ENCODE measurements at regions not wholly inside any gene's neighbourhood (a gene's known extent, or its start where the extent isn't known, plus 50 kb on each side); places are given as distances from the start of the nearest gene placed in this dataset.

DNA sequence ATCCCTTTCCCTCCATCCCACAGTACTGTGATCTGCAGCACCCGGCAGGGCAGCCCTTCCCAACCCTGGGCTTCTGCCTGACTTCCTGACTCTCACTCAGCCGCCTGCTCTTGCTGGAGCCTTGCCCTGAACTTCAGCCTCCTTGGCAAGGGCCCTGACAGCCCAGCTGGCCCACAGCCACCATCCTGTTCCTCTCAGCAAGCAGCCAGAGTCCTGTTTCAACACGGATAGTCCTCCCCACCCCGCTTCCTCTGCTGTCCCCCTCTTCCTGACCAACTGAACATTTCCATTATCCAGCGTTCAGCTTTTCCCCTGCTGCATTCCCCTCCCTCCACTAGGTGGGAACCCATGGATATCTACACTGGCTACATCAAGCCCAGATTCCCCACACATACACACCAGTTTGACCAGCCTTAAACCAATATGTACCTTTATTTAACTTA, 74.0 kb upstream of the MDM1 start:
- no peak overlapping the region for H3K9ac ChIP-seq
- H3K36me3 ChIP-seq (replicated peaks in 1 of 2; ENCODE audit: control insufficient read depth in 1 of 2, insufficient read depth in 2 of 2, low read length in 1 of 2): no peaks in the 10 kb centered on the region
- no peaks in the 10 kb centered on the region for H3F3A ChIP-seq (replicated peaks; ENCODE audit: insufficient read depth)
- CTCF ChIA-PET: interaction anchor here (1.1 kb wide), 1 partner anchor 20 kb away, joined by 4 read pairs; no protein-coding TSS in a partner anchor
- peaks cover 7 to 21% of the 10 kb centered on the region in 2 experiments for H3K4me1 ChIP-seq (ENCODE audit: control insufficient read depth in 1 of 2, insufficient read depth in 2 of 2, low read depth in 1 of 2, low read length in 1 of 2)
- H3K9me2 ChIP-seq: no peaks in the 10 kb centered on the region
- peak overlapping the region; percentile 25 to 54; a peak in 3 of 4 replicates for H3K27ac ChIP-seq (ENCODE audit: low read depth in 2 of 2, low read length in 1 of 2)
- peak overlapping the region; percentile 15 for H3K4me2 ChIP-seq
- no peaks in the 10 kb centered on the region for H4K20me1 ChIP-seq (ENCODE audit: insufficient read depth)
- H3K9me3 ChIP-seq: no peaks in the 10 kb centered on the region
- no peaks in the 10 kb centered on the region for H3K27me3 ChIP-seq (ENCODE audit: insufficient read depth)
- no peak overlapping the region for H3K4me3 ChIP-seq (ENCODE audit: low read depth in 2 of 2, low read length in 1 of 2)
- no peaks in the 10 kb centered on the region for H3K79me2 ChIP-seq (ENCODE audit: insufficient read depth)
- peak; percentile 32 for DNase-seq
- TF ChIP-seq CTCF (IDR thresholded peaks at IDR 0.05): peak; percentile 58
- TF ChIP-seq, protein P1, sequence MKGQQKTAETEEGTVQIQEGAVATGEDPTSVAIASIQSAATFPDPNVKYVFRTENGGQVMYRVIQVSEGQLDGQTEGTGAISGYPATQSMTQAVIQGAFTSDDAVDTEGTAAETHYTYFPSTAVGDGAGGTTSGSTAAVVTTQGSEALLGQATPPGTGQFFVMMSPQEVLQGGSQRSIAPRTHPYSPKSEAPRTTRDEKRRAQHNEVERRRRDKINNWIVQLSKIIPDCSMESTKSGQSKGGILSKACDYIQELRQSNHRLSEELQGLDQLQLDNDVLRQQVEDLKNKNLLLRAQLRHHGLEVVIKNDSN (IDR thresholded peaks at IDR 0.05; ENCODE audit: borderline replicate concordance, low read depth): 0 out of 2 replicates have a peak, but pooled peaks have one; percentile 28
- TF ChIP-seq NFIC (IDR thresholded peaks at IDR 0.05; ENCODE audit: borderline replicate concordance): peak; percentile 98
- TF ChIP-seq RFX5 (IDR thresholded peaks at IDR 0.05; ENCODE audit: low read length): no peak
- peak; percentile 36; the same call in 1 of the 2 replicates for TF ChIP-seq RAD21 (IDR thresholded peaks at IDR 0.05; ENCODE audit: low read length)
- TF ChIP-seq MXI1 (IDR thresholded peaks at IDR 0.05; ENCODE audit: low read depth, low read length): no peak
- peak; percentile 56; the same call in 1 of the 2 replicates for TF ChIP-seq POLR2AphosphoS5 (IDR thresholded peaks at IDR 0.05; ENCODE audit: low read depth, low read length)
- TF ChIP-seq REST (IDR thresholded peaks at IDR 0.05; ENCODE audit: low read depth, low read length): 0 out of 2 replicates have a peak, but pooled peaks have one; percentile 23
- peak; percentile 63; the same call in 1 of the 2 replicates for TF ChIP-seq RXRA (IDR thresholded peaks at IDR 0.05; ENCODE audit: borderline replicate concordance, low read depth)
- no peak for TF ChIP-seq IRF3 (IDR thresholded peaks at IDR 0.05; ENCODE audit: low read depth, low read length)
- TF ChIP-seq MAX (IDR thresholded peaks at IDR 0.05; ENCODE audit: low read depth): no peak
- TF ChIP-seq ELF1 (IDR thresholded peaks at IDR 0.05): peak; percentile 62
- 0 out of 2 replicates have a peak, but pooled peaks have one; percentile 41 for TF ChIP-seq SIN3A (IDR thresholded peaks at IDR 0.05; ENCODE audit: borderline replicate concordance, low read depth, low read length)
- TF ChIP-seq FOSL2 (IDR thresholded peaks at IDR 0.05; ENCODE audit: borderline replicate concordance, low read depth): no peak
- peak; percentile 34; the same call in 1 of the 2 replicates for TF ChIP-seq GABPA (IDR thresholded peaks at IDR 0.05; ENCODE audit: low read depth)
- peak in 1 of 2 experiments; percentile 48; a peak in 1 of 4 replicates for TF ChIP-seq EP300 (IDR thresholded peaks at IDR 0.05; ENCODE audit: borderline replicate concordance in 1 of 2, low read depth in 1 of 2, low read length in 1 of 2)
- peak; percentile 70; the same call in 1 of the 2 replicates for TF ChIP-seq TCF12 (IDR thresholded peaks at IDR 0.05)
- peak; percentile 76 for TF ChIP-seq PBX3 (IDR thresholded peaks at IDR 0.05)
- POLR2A ChIA-PET: no interaction called here
- 13% methylated on average over 5 of the region's 5 CpGs for WGBS (ENCODE audit: low lambda C conversion rate)
- peak overlapping the region; percentile 72; the same call in 1 of the 2 replicates for H2AFZ ChIP-seq (ENCODE audit: low read depth)
